ENCODE measurements at regions not wholly inside any gene's neighbourhood (a gene's known extent, or its start where the extent isn't known, plus 50 kb on each side); places are given as distances from the start of the nearest gene placed in this dataset.
"Not testable (repeated sequence)": the region's sequence is repeated elsewhere in the genome, so short reads cannot be mapped to it uniquely, and the experiment has no call there.

- H3K4me3 ChIP-seq (ENCODE audit: low read length), result no peak overlapping the region
- no peak for DNase-seq (ENCODE audit: low read depth, low spot score)
Observed at GRCh38 chr1:58220836-58221472, 325.6 kb downstream of the OMA1 start.

DNA sequence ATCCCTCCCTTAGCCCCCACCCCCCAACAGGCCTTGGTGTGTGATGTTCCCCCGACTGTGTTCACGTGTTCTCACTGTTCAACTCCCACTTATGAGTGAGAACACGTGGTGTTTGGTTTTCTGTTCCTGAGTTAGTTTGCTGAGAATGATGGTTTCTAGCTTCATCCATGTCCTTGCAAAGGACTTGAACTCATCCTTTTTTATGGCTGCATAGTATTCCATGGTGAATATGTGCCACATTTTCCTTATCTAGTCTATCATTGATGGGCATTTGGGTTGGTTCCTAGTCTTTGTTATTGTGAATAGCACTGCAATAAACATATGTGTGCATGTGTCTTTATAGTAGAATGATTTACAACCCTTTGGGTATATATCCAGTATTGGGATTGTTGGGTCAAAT is 330.4 kb downstream of the OMA1 start:
- not testable (repeated sequence) for H3K4me3 ChIP-seq (ENCODE audit: low read length); DNase-seq (ENCODE audit: low read depth, low spot score)

- H3K4me3 ChIP-seq (ENCODE audit: low read length), result no peak overlapping the region
- DNase-seq (ENCODE audit: low read depth, low spot score), result no peak
Observed at GRCh38 chr1:58214674-58215073, 331.9 kb downstream of the OMA1 start.

GRCh38 chr1:58211869-58212268 is 334.7 kb downstream of the OMA1 start:
- H3K4me3 ChIP-seq (ENCODE audit: low read length), result no peak overlapping the region
- DNase-seq (ENCODE audit: low read depth, low spot score), result no peak

DNA sequence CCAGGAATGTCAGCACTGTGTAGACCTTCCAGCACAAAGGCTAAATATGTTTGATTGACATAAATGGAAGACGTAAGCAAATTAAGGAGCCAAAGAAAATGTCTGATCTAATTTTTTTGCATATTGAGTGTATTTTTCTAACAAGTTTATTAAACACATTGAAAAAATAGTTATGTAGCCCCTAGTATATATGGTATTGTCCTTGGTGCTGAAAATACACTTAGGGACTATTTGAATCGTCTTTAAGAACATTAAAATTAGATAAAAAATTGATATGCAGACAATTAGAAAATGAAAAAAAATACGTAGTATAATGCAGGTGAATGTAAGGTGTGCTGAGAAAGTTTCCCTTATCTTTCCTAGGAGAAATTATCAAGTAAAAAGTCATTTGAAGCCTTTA is 337.0 kb downstream of the OMA1 start:
- H3K4me3 ChIP-seq (ENCODE audit: low read length), result no peak overlapping the region
- DNase-seq (ENCODE audit: low read depth, low spot score), result no peak

GRCh38 chr1:58206749-58207148 is 339.8 kb downstream of the OMA1 start:
- no peak overlapping the region for H3K4me3 ChIP-seq (ENCODE audit: low read length)
- no peak for DNase-seq (ENCODE audit: low read depth, low spot score)

- H3K4me3 ChIP-seq (ENCODE audit: low read length), result no peak overlapping the region
- DNase-seq (ENCODE audit: low read depth, low spot score), result peak; percentile 7
Observed at GRCh38 chr1:58204284-58204683, 342.2 kb downstream of the OMA1 start.

- H3K4me3 ChIP-seq (ENCODE audit: low read length), result no peak overlapping the region
- DNase-seq (ENCODE audit: low read depth, low spot score), result no peak
Observed at GRCh38 chr1:58201492-58202106, 344.9 kb downstream of the OMA1 start.

- no peak for DNase-seq (ENCODE audit: low read depth, low spot score)
- H3K4me3 ChIP-seq (ENCODE audit: low read length), result no peak overlapping the region
Observed at GRCh38 chr1:58200437-58200836, 346.1 kb downstream of the OMA1 start.

DNA sequence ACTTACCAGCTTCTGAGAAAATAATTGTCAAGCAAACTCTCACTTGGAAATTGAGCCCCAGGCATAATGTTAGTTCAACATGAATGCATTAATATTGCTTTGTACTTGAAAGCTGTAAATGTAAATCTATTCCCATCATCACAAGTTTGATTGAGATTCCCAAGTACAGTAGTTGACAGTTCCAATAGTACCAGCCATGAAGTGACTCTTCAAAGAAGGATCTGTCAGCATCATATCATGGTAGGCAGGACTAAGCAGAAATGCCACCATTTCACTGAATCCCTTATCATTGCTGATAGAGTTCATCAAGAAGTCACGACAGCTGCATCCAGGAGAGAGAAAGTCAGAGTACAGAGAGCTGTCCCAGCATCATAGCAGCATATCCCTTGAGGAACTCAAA is 348.7 kb downstream of the OMA1 start:
- no peak overlapping the region for H3K4me3 ChIP-seq (ENCODE audit: low read length)
- DNase-seq (ENCODE audit: low read depth, low spot score), result no peak

DNA sequence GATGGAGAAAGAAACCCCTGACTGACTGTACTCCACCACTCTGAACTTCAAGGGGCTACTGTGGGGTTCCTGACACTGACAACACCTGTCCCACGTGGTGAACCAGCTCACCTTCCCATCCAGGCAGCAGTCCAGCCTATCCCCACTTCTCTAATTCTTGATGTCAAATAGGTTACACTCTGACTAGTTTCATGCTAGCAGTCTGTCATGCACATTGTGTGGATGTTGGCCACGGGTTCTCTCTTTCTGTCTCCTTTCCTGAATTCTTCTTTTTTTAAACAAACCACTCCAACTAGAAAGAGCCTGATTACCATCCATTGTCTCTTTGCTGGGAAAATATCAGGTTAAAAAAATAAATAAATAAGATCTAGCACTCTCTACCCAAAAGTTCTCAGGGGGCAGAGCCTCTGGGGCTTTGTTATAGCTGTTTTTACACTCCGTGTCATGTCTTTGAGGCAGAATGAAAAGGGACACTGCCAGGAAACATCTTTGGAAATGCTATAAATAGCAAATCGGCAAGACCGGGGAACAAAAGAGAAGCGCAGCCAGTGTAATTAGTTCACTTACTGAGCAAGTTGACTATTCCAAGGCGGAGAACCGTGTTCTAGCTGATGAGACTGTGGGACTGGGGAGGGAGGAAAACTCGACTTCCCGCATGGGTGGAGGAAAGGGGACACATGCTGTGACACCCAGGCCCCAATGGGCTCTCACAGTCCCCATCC is 356.1 kb downstream of the OMA1 start:
- no peak for DNase-seq (ENCODE audit: low read depth, low spot score)
- no peak overlapping the region for H3K4me3 ChIP-seq (ENCODE audit: low read length)

GRCh38 chr1:58189453-58189852 is 357.1 kb downstream of the OMA1 start:
- no peak for DNase-seq (ENCODE audit: low read depth, low spot score)

DNA sequence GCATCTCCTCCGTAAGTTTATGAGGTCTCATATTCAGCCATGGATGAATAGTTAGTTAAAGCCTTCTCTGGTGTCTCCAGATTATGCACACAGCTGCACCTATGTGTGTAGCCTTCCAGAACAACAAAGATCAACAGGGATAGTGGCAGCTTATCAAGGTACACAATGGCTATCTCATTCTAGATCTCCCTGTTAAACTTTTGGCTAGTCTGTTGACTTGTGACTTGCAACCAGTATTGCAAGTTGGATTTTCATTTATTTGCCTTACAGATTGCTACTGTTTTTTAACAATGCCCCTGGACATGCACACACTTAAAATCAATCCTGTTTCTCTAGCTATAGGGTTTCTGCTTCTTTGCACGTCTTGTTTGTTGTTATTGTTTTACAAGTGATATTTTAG is 363.2 kb downstream of the OMA1 start:
- DNase-seq (ENCODE audit: low read depth, low spot score), result no peak

More at GRCh38 chr1:58189453-58189852, 357.1 kb downstream of the OMA1 start:
- no peak overlapping the region for H3K4me3 ChIP-seq (ENCODE audit: low read length)

GRCh38 chr1:58180537-58180936 is 366.0 kb downstream of the OMA1 start:
- H3K4me3 ChIP-seq (ENCODE audit: low read length), result no peak overlapping the region
- no peak for DNase-seq (ENCODE audit: low read depth, low spot score)

More for the DNA sequence above, 363.2 kb downstream of the OMA1 start:
- H3K4me3 ChIP-seq (ENCODE audit: low read length), result no peak overlapping the region

DNA sequence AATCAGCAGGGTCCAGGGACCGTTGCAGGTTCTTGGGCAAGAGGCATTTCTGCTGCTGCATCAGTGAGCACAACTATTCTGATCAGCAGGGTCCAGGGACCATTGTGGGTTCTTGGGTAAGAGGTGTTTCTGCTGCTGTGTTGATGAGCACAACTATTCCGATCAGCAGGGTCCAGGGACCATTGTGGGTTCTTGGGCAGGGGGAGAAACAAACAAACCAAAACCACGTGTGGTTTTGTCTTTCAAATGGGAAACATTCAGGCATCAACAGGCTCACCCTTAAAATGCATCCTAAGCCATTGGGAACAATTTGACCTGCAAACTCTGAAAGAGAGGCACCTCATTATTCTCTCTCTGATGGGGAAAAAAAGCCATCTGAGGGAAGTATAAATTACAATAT is 377.4 kb downstream of the OMA1 start:
- not testable (repeated sequence) for H3K4me3 ChIP-seq (ENCODE audit: low read length)

GRCh38 chr1:58167131-58167530 is 379.4 kb downstream of the OMA1 start:
- not testable (repeated sequence) for DNase-seq (ENCODE audit: low read depth, low spot score); H3K4me3 ChIP-seq (ENCODE audit: low read length)

More for the DNA sequence above, 377.4 kb downstream of the OMA1 start:
- not testable (repeated sequence) for DNase-seq (ENCODE audit: low read depth, low spot score)

GRCh38 chr1:58166417-58166816 is 380.1 kb downstream of the OMA1 start:
- no peak for DNase-seq (ENCODE audit: low read depth, low spot score)
- H3K4me3 ChIP-seq (ENCODE audit: low read length), result no peak overlapping the region

DNA sequence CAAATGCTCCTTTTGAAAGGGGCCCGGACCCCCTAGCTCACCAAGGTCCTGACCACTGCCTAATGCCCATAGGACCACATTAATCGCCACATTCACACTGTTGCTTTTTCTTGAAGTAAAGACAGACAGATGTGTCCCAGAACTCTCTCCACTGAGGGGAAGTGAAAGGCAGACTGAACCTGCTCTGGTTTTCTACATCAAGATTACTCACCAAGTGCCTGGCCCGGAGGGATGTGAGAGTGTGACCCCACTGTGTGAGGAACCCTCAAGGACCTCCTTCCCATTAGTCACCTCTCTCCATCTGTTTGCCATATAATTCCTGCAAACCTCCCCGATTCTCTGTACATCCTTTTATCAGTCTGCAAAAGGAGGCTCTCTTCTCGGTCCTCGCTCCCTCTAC is 381.5 kb downstream of the OMA1 start:
- no peak overlapping the region for H3K4me3 ChIP-seq (ENCODE audit: low read length)
- no peak for DNase-seq (ENCODE audit: low read depth, low spot score)

DNA sequence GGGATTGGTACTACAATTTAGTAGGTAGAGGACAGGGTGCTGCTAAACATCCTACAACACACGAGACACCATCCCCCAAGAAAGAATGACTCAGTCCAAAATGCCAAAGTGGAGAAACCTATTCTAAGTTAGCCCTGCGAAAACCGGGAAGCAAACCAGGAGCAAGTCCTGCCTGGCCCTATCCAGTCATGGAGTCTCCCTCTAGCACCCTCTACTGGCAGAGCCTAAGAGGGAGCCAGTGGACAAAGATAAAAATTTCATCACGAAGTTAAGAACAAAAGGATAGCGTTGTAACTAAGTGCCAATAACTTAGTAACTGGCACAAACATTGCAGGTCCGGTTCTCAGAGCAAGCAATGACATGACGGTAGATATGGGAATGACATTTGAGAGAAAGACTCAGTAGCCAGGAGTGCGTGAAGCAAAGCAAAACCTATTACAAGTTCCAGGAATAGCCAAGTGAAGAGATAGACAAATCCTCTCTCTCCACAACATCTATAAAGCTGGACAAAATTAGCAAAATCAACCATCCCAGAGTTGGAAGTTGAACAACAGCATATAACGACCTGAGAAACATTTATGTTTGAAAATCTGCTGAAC is 383.5 kb downstream of the OMA1 start:
- DNase-seq (ENCODE audit: low read depth, low spot score), result no peak
- no peak overlapping the region for H3K4me3 ChIP-seq (ENCODE audit: low read length)

- DNase-seq (ENCODE audit: low read depth, low spot score), result no peak
- no peak overlapping the region for H3K4me3 ChIP-seq (ENCODE audit: low read length)
Observed at GRCh38 chr1:58159434-58159830, 387.1 kb downstream of the OMA1 start.

All from Jurkat, Clone E6-1 (cell line).